ENCODE measurements at regions not wholly inside any gene's neighbourhood (a gene's known extent, or its start where the extent isn't known, plus 50 kb on each side); places are given as distances from the start of the nearest gene placed in this dataset.

DNA sequence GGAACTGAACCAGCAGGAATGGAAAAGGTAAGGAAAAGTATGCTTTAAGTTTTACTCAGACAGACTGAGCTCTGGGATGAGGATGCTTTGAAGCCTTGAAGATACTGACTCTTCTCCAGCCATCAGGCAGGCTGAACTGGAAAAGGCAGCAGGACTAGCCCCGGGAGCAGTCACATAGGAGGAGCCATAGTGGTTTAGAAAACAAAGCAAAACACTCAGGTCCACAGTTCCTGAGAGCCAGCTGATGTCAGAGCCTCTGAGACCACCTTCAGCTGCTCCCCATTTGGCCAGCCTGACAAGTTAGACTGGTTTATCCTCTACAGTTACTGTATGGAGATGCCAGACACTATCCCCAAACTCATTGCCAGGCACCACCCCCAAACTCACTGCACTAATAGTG lies 167.9 kb upstream of the CPEB2 start:
- TF ChIP-seq, protein P1, sequence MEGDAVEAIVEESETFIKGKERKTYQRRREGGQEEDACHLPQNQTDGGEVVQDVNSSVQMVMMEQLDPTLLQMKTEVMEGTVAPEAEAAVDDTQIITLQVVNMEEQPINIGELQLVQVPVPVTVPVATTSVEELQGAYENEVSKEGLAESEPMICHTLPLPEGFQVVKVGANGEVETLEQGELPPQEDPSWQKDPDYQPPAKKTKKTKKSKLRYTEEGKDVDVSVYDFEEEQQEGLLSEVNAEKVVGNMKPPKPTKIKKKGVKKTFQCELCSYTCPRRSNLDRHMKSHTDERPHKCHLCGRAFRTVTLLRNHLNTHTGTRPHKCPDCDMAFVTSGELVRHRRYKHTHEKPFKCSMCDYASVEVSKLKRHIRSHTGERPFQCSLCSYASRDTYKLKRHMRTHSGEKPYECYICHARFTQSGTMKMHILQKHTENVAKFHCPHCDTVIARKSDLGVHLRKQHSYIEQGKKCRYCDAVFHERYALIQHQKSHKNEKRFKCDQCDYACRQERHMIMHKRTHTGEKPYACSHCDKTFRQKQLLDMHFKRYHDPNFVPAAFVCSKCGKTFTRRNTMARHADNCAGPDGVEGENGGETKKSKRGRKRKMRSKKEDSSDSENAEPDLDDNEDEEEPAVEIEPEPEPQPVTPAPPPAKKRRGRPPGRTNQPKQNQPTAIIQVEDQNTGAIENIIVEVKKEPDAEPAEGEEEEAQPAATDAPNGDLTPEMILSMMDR (IDR thresholded peaks at IDR 0.05; ENCODE audit: low read depth, low read length, poor library complexity, severe bottlenecking) = no peak
- no peak for TF ChIP-seq EZH2phosphoT487 (IDR thresholded peaks at IDR 0.05; ENCODE audit: borderline replicate concordance, low read length)
- H3K4me1 ChIP-seq (ENCODE audit: control insufficient read depth, low read length) = no peaks in the 10 kb centered on the region
- no peaks in the 10 kb centered on the region for H3K36me3 ChIP-seq (ENCODE audit: control insufficient read depth, low read length)
- no peak overlapping the region for H3K4me2 ChIP-seq (ENCODE audit: low read length)
- H3K79me2 ChIP-seq (ENCODE audit: control insufficient read depth, low read length) = no peaks in the 10 kb centered on the region
- H4K20me1 ChIP-seq (ENCODE audit: control insufficient read depth, insufficient read depth, low read depth, low read length) = no peaks in the 10 kb centered on the region
- no peaks in the 10 kb centered on the region for H3K27me3 ChIP-seq (ENCODE audit: control insufficient read depth, low read length)
- peaks cover 4% of the 10 kb centered on the region; the same call in 1 of the 2 replicates for H3K9me3 ChIP-seq (ENCODE audit: control insufficient read depth, insufficient read depth, low read length)
- H3F3A ChIP-seq (ENCODE audit: control insufficient read depth, insufficient read depth) = no peaks in the 10 kb centered on the region
- H3K27ac ChIP-seq (ENCODE audit: low read depth, low read length) = no peak overlapping the region
- no peaks in the 10 kb centered on the region for H3K9me2 ChIP-seq (replicated peaks; ENCODE audit: control insufficient read depth, low read length)
- no peak overlapping the region for H3K4me3 ChIP-seq (ENCODE audit: low read length)

DNA sequence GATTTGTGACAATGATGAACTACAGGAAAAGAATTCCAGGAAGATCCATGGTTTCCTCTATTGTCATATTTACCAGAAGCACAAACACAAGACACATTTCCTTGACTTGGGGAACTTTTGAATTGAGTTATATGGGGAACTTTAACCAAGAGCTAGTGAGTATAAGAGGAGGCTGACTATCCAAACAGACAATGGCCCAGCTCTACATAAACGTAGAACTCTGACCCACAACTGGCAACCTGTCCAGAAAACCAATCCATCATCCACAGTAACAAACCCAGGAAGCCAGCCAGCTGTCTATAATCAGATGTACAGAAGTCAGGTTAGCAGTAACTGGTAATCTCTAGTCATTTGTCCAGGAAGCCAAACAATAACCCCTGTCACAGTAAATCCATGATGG lies 167.0 kb upstream of the CPEB2 start:
- H3K4me3 ChIP-seq (ENCODE audit: low read length) = no peak overlapping the region
- H3K9me2 ChIP-seq (replicated peaks; ENCODE audit: control insufficient read depth, low read length) = no peaks in the 10 kb centered on the region
- no peaks in the 10 kb centered on the region for H3K4me1 ChIP-seq (ENCODE audit: control insufficient read depth, low read length)
- no peaks in the 10 kb centered on the region for H3F3A ChIP-seq (ENCODE audit: control insufficient read depth, insufficient read depth)
- H3K9me3 ChIP-seq (ENCODE audit: control insufficient read depth, insufficient read depth, low read length) = peaks cover 4% of the 10 kb centered on the region; the same call in 1 of the 2 replicates
- no peak overlapping the region for H3K4me2 ChIP-seq (ENCODE audit: low read length)
- no peak overlapping the region for H3K27ac ChIP-seq (ENCODE audit: low read depth, low read length)
- no peaks in the 10 kb centered on the region for H3K27me3 ChIP-seq (ENCODE audit: control insufficient read depth, low read length)
- TF ChIP-seq, protein P1 (IDR thresholded peaks at IDR 0.05; ENCODE audit: low read depth, low read length, poor library complexity, severe bottlenecking) = no peak
- no peaks in the 10 kb centered on the region for H3K36me3 ChIP-seq (ENCODE audit: control insufficient read depth, low read length)
- H4K20me1 ChIP-seq (ENCODE audit: control insufficient read depth, insufficient read depth, low read depth, low read length) = no peaks in the 10 kb centered on the region
- H3K79me2 ChIP-seq (ENCODE audit: control insufficient read depth, low read length) = no peaks in the 10 kb centered on the region

DNA sequence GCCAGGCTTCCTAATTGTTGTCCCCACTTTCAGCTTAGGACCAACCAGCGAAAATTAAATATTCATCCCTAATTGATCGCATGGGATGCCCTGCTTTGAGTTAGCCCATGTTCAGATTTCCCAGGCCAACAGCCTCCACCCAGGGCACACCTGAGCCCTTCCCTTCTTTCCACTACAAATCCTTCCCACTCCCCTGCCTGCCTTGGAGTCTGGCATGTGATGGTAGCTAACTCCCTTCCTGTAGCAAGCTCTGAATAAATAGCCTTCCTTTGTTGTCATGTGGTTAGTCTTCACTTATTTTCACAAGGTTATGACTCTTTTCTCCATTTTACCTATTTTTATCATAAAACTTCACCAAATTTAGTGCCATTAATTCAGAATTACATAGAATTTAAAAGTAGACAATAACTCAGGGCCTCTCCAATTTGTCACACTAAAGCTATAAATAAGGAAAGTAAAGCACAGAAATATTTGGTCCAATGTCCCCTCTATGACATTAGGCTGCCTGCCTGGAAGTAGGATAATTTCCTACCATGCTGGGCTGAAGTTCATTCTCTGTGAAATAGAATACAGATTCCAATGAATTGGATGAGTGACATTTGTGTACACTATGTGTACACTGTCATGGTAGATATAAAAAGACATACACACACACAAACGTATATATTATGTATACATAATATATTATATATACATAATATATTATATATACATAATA lies 166.4 kb upstream of the CPEB2 start:
- Histone ChIP-seq H3K9me2 (replicated peaks; ENCODE audit: control insufficient read depth, low read length) (no peaks in the 10 kb centered on the region), H3F3A (ENCODE audit: control insufficient read depth, insufficient read depth) (no peaks in the 10 kb centered on the region), H3K36me3 (ENCODE audit: control insufficient read depth, low read length) (no peaks in the 10 kb centered on the region), H3K9me3 (ENCODE audit: control insufficient read depth, insufficient read depth, low read length) (peaks cover 4% of the 10 kb centered on the region; the same call in 1 of the 2 replicates), H3K4me3 (ENCODE audit: low read length) (no peak overlapping the region), H3K27me3 (ENCODE audit: control insufficient read depth, low read length) (no peaks in the 10 kb centered on the region), H3K4me1 (ENCODE audit: control insufficient read depth, low read length) (no peaks in the 10 kb centered on the region), H3K27ac (ENCODE audit: low read depth, low read length) (no peak overlapping the region), H3K79me2 (ENCODE audit: control insufficient read depth, low read length) (no peaks in the 10 kb centered on the region), H3K4me2 (ENCODE audit: low read length) (no peak overlapping the region), H4K20me1 (ENCODE audit: control insufficient read depth, insufficient read depth, low read depth, low read length) (no peaks in the 10 kb centered on the region)
- no peak for TF ChIP-seq EZH2phosphoT487 (IDR thresholded peaks at IDR 0.05; ENCODE audit: borderline replicate concordance, low read length)

DNA sequence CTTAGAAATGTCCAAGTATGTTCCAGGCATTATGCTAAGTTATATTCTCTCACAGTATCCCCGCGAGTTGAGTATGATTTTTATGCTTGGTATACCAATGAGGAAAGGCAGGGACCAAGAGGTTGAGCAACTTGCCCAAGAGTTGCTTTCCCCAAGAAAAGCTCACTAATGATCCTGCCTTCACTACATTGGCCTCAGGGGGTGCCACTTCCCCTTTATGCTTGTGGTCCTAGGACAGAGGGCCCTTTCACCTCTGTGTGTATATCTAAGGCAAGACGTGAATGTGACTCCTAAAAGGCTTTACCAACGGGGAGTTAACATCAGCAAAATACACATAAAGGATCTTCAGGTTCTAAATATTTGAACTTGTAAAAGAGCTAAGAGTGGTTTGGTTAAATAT lies 164.4 kb upstream of the CPEB2 start:
- Histone ChIP-seq H3K27me3 (ENCODE audit: control insufficient read depth, low read length) (no peaks in the 10 kb centered on the region), H3K27ac (ENCODE audit: low read depth, low read length) (no peak overlapping the region), H3K36me3 (ENCODE audit: control insufficient read depth, low read length) (no peaks in the 10 kb centered on the region), H3F3A (ENCODE audit: control insufficient read depth, insufficient read depth) (no peaks in the 10 kb centered on the region), H3K4me1 (ENCODE audit: control insufficient read depth, low read length) (no peaks in the 10 kb centered on the region), H3K79me2 (ENCODE audit: control insufficient read depth, low read length) (no peaks in the 10 kb centered on the region), H3K9me2 (replicated peaks; ENCODE audit: control insufficient read depth, low read length) (no peaks in the 10 kb centered on the region), H3K4me3 (ENCODE audit: low read length) (no peak overlapping the region), H3K4me2 (ENCODE audit: low read length) (no peak overlapping the region), H4K20me1 (ENCODE audit: control insufficient read depth, insufficient read depth, low read depth, low read length) (no peaks in the 10 kb centered on the region), H3K9me3 (ENCODE audit: control insufficient read depth, insufficient read depth, low read length) (peaks cover 4% of the 10 kb centered on the region; the same call in 1 of the 2 replicates)
- TF ChIP-seq, protein P1 (IDR thresholded peaks at IDR 0.05; ENCODE audit: low read depth, low read length, poor library complexity, severe bottlenecking) = peak; percentile 15
- no peak for TF ChIP-seq EZH2phosphoT487 (IDR thresholded peaks at IDR 0.05; ENCODE audit: borderline replicate concordance, low read length)

All from DOHH2 (cell line).